ENCODE measurements at regions not wholly inside any gene's neighbourhood (a gene's known extent, or its start where the extent isn't known, plus 50 kb on each side); places are given as distances from the start of the nearest gene placed in this dataset.

DNA sequence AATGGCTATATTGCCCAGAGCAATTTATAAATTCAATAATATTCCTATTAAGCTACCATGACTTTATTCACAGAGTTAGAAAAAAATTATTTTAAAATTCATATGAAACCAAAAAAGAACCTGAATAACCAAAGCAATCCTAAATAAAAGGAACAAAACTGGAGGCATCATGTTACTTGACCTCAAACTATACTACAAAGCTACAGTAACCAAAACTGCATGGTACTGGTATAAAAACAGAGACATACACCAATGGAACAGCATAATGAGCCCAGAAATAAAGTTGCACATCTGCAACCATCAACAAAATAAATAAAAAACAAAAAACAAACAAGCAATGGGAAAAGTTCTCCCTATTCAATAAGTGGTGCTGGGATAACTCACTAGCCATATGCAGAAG lies 203.2 kb downstream of the RGS9 start:
- Histone ChIP-seq H3K27me3 (ENCODE audit: insufficient read depth) (no peaks in the 10 kb centered on the region), H3K4me1 (ENCODE audit: insufficient read depth) (no peaks in the 10 kb centered on the region), H3K36me3 (ENCODE audit: insufficient read depth) (peaks cover 4% of the 10 kb centered on the region; the same call in 1 of the 2 replicates), H3K4me2 (no peak overlapping the region), H2AFZ (no peak overlapping the region), H3F3A (replicated peaks; ENCODE audit: low read depth) (no peaks in the 10 kb centered on the region), H4K20me1 (replicated peaks; ENCODE audit: insufficient read depth) (no peaks in the 10 kb centered on the region), H3K9me2 (ENCODE audit: insufficient read depth) (no peaks in the 10 kb centered on the region), H3K4me3 (no peak overlapping the region), H3K79me2 (replicated peaks; ENCODE audit: insufficient read depth) (no peaks in the 10 kb centered on the region), H3K27ac (ENCODE audit: low read depth) (no peak overlapping the region)
- peaks cover 28% of the 10 kb centered on the region for H3K9me3 Mint-ChIP-seq
- H3K27ac Mint-ChIP-seq: no peak overlapping the region
- TF ChIP-seq, protein P1, sequence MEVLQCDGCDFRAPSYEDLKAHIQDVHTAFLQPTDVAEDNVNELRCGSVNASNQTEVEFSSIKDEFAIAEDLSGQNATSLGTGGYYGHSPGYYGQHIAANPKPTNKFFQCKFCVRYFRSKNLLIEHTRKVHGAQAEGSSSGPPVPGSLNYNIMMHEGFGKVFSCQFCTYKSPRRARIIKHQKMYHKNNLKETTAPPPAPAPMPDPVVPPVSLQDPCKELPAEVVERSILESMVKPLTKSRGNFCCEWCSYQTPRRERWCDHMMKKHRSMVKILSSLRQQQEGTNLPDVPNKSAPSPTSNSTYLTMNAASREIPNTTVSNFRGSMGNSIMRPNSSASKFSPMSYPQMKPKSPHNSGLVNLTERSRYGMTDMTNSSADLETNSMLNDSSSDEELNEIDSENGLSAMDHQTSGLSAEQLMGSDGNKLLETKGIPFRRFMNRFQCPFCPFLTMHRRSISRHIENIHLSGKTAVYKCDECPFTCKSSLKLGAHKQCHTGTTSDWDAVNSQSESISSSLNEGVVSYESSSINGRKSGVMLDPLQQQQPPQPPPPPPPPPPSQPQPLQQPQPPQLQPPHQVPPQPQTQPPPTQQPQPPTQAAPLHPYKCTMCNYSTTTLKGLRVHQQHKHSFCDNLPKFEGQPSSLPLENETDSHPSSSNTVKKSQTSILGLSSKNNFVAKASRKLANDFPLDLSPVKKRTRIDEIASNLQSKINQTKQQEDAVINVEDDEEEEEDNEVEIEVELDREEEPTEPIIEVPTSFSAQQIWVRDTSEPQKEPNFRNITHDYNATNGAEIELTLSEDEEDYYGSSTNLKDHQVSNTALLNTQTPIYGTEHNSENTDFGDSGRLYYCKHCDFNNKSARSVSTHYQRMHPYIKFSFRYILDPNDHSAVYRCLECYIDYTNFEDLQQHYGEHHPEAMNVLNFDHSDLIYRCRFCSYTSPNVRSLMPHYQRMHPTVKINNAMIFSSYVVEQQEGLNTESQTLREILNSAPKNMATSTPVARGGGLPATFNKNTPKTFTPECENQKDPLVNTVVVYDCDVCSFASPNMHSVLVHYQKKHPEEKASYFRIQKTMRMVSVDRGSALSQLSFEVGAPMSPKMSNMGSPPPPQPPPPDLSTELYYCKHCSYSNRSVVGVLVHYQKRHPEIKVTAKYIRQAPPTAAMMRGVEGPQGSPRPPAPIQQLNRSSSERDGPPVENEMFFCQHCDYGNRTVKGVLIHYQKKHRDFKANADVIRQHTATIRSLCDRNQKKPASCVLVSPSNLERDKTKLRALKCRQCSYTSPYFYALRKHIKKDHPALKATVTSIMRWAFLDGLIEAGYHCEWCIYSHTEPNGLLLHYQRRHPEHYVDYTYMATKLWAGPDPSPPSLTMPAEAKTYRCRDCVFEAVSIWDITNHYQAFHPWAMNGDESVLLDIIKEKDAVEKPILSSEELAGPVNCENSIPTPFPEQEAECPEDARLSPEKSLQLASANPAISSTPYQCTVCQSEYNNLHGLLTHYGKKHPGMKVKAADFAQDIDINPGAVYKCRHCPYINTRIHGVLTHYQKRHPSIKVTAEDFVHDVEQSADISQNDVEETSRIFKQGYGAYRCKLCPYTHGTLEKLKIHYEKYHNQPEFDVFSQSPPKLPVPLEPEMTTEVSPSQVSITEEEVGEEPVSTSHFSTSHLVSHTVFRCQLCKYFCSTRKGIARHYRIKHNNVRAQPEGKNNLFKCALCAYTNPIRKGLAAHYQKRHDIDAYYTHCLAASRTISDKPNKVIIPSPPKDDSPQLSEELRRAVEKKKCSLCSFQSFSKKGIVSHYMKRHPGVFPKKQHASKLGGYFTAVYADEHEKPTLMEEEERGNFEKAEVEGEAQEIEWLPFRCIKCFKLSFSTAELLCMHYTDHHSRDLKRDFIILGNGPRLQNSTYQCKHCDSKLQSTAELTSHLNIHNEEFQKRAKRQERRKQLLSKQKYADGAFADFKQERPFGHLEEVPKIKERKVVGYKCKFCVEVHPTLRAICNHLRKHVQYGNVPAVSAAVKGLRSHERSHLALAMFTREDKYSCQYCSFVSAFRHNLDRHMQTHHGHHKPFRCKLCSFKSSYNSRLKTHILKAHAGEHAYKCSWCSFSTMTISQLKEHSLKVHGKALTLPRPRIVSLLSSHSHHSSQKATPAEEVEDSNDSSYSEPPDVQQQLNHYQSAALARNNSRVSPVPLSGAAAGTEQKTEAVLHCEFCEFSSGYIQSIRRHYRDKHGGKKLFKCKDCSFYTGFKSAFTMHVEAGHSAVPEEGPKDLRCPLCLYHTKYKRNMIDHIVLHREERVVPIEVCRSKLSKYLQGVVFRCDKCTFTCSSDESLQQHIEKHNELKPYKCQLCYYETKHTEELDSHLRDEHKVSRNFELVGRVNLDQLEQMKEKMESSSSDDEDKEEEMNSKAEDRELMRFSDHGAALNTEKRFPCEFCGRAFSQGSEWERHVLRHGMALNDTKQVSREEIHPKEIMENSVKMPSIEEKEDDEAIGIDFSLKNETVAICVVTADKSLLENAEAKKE (CRISPR knock-in tag; IDR thresholded peaks at IDR 0.05): no peak
- TF ChIP-seq, protein P2, sequence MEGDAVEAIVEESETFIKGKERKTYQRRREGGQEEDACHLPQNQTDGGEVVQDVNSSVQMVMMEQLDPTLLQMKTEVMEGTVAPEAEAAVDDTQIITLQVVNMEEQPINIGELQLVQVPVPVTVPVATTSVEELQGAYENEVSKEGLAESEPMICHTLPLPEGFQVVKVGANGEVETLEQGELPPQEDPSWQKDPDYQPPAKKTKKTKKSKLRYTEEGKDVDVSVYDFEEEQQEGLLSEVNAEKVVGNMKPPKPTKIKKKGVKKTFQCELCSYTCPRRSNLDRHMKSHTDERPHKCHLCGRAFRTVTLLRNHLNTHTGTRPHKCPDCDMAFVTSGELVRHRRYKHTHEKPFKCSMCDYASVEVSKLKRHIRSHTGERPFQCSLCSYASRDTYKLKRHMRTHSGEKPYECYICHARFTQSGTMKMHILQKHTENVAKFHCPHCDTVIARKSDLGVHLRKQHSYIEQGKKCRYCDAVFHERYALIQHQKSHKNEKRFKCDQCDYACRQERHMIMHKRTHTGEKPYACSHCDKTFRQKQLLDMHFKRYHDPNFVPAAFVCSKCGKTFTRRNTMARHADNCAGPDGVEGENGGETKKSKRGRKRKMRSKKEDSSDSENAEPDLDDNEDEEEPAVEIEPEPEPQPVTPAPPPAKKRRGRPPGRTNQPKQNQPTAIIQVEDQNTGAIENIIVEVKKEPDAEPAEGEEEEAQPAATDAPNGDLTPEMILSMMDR (conservative IDR thresholded peaks at IDR 0.05; ENCODE audit: low read depth in 2 of 2): no peak
- TF ChIP-seq NANOG (IDR thresholded peaks at IDR 0.05; ENCODE audit: borderline replicate concordance) (no peak), EZH2 (IDR thresholded peaks at IDR 0.05; ENCODE audit: low read depth, unreplicated experiment) (no peak), JUNB (IDR thresholded peaks at IDR 0.05; ENCODE audit: unreplicated experiment) (no peak)
- TF ChIP-seq, protein P3, sequence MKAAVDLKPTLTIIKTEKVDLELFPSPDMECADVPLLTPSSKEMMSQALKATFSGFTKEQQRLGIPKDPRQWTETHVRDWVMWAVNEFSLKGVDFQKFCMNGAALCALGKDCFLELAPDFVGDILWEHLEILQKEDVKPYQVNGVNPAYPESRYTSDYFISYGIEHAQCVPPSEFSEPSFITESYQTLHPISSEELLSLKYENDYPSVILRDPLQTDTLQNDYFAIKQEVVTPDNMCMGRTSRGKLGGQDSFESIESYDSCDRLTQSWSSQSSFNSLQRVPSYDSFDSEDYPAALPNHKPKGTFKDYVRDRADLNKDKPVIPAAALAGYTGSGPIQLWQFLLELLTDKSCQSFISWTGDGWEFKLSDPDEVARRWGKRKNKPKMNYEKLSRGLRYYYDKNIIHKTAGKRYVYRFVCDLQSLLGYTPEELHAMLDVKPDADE (IDR thresholded peaks at IDR 0.05): no peak
- DNase-seq (ENCODE audit: low spot score) (no peak), ATAC-seq (no peak)
- no peak overlapping the region for H3K4me3 Mint-ChIP-seq
- H3K4me1 Mint-ChIP-seq: no peaks in the 10 kb centered on the region
- no peaks in the 10 kb centered on the region for H3K27me3 Mint-ChIP-seq (ENCODE audit: insufficient read depth, low read depth, poor library complexity)
- peaks cover 3% of the 10 kb centered on the region; the same call in 2 of the 3 replicates for H3K36me3 Mint-ChIP-seq (ENCODE audit: low read depth)
